GM12873 (cell line): ENCODE measurements at regions not wholly inside any gene's neighbourhood (a gene's known extent, or its start where the extent isn't known, plus 50 kb on each side); places are given as distances from the start of the nearest gene placed in this dataset.

Source experiments
- CTCF ChIP-seq: IDR thresholded peaks from 2 replicates; pipeline ENCODE4 v1.5.1; 2012; ENCODE audit warnings: low read depth, mild to moderate bottlenecking, moderate library complexity, low read length, control low read depth; ENCODE audit not compliant: insufficient read depth; ENCODE audit errors: missing control alignments

GRCh38 chr3:144098691-144099090, 127.1 kb downstream of the DIPK2A start:
- no peak for TF ChIP-seq CTCF

- TF ChIP-seq CTCF: no peak
These were observed 130.8 kb downstream of the DIPK2A start for GRCh38 chr3:144102421-144102820.

GRCh38 chr3:144104186-144104585, 132.6 kb downstream of the DIPK2A start:
- no peak for TF ChIP-seq CTCF

- no peak for TF ChIP-seq CTCF
These were observed 133.1 kb downstream of the DIPK2A start for GRCh38 chr3:144104679-144105078.

- no peak for TF ChIP-seq CTCF
These were observed 133.9 kb downstream of the DIPK2A start for GRCh38 chr3:144105542-144105941.

GRCh38 chr3:144106970-144107369, 135.3 kb downstream of the DIPK2A start:
- no peak for TF ChIP-seq CTCF

- TF ChIP-seq CTCF: no peak
These were observed 136.3 kb downstream of the DIPK2A start for GRCh38 chr3:144107923-144108322.
